Hepatocyte (in vitro differentiated cells): ENCODE measurements at regions not wholly inside any gene's neighbourhood (a gene's known extent, or its start where the extent isn't known, plus 50 kb on each side); places are given as distances from the start of the nearest gene placed in this dataset.

Experiments
- DNase-seq: peaks from one replicate; pipeline ENCODE4 v3.0.0-alpha.2; 2016; ENCODE audit warnings: low spot score
- H2AFZ ChIP-seq: fragments of 200-600 bp; sonication (generic); 2 replicates; pipeline ENCODE4 v1.6.0; 2016; ENCODE audit warnings: antibody characterized with exemption, mild to moderate bottlenecking
- H3K27ac ChIP-seq: fragments of 200-600 bp; sonication (generic); 2 replicates; pipeline ENCODE4 v1.5.1; 2016; ENCODE audit warnings: mild to moderate bottlenecking
- H3K27me3 ChIP-seq: fragments of 200-600 bp; sonication (generic); 2 replicates; pipeline ENCODE4 v1.6.1; 2016
- H3K36me3 ChIP-seq: fragments of 200-600 bp; sonication (generic); replicated peaks from 2 replicates; pipeline ENCODE4 v1.5.1; 2016; ENCODE audit warnings: low read depth; ENCODE audit not compliant: insufficient read depth
- H3K4me1 ChIP-seq: fragments of 200-600 bp; sonication (generic); 2 replicates; pipeline ENCODE4 v1.5.1; 2016; ENCODE audit warnings: mild to moderate bottlenecking, moderate library complexity; ENCODE audit not compliant: insufficient read depth
- H3K4me2 ChIP-seq: fragments of 200-600 bp; sonication (generic); 2 replicates; pipeline ENCODE4 v1.6.0; 2016
- H3K4me3 ChIP-seq: fragments of 200-600 bp; sonication (generic); 2 replicates; pipeline ENCODE4 v1.5.1; 2016; ENCODE audit warnings: mild to moderate bottlenecking
- H3K79me2 ChIP-seq: fragments of 200-600 bp; sonication (generic); 2 replicates; pipeline ENCODE4 v1.6.0; 2017; ENCODE audit warnings: mild to moderate bottlenecking
- H3K9me2 ChIP-seq: fragments of 200-600 bp; sonication (generic); replicated peaks from 2 replicates; pipeline ENCODE4 v1.6.0; 2017; ENCODE audit warnings: mild to moderate bottlenecking; ENCODE audit not compliant: insufficient read depth
- H3K9me3 ChIP-seq: fragments of 200-600 bp; sonication (generic); 2 replicates; pipeline ENCODE4 v1.5.1; 2016; ENCODE audit warnings: low read depth, mild to moderate bottlenecking
- H4K20me1 ChIP-seq: fragments of 200-600 bp; sonication (generic); 2 replicates; pipeline ENCODE4 v1.6.0; 2016; ENCODE audit warnings: mild to moderate bottlenecking; ENCODE audit not compliant: insufficient read depth, poor library complexity, severe bottlenecking
- CTCF ChIP-seq: fragments of 200-600 bp; sonication (generic); IDR thresholded peaks from 2 replicates; pipeline ENCODE4 v1.5.1; 2016; ENCODE audit warnings: antibody characterized with exemption, mild to moderate bottlenecking; ENCODE audit not compliant: poor library complexity
- EZH2 ChIP-seq: fragments of 200-600 bp; sonication (generic); IDR thresholded peaks from 2 replicates; pipeline ENCODE4 v1.6.1; 2016; ENCODE audit warnings: antibody characterized with exemption, mild to moderate bottlenecking, borderline replicate concordance
- EZH2phosphoT487 ChIP-seq: fragments of 200-600 bp; sonication (generic); IDR thresholded peaks from one replicate; pipeline ENCODE4 v1.6.1; 2018; ENCODE audit warnings: antibody characterized with exemption, mild to moderate bottlenecking, low read depth, moderate library complexity; ENCODE audit not compliant: unreplicated experiment, severe bottlenecking
- WGBS: methylation state at CpG from one replicate; pipeline ENCODE4 v1.1.6; 2016; ENCODE audit warnings: low lambda C conversion rate; ENCODE audit errors: missing lambda C conversion rate; 5-methylcytosine and 5-hydroxymethylcytosine counted together

DNA sequence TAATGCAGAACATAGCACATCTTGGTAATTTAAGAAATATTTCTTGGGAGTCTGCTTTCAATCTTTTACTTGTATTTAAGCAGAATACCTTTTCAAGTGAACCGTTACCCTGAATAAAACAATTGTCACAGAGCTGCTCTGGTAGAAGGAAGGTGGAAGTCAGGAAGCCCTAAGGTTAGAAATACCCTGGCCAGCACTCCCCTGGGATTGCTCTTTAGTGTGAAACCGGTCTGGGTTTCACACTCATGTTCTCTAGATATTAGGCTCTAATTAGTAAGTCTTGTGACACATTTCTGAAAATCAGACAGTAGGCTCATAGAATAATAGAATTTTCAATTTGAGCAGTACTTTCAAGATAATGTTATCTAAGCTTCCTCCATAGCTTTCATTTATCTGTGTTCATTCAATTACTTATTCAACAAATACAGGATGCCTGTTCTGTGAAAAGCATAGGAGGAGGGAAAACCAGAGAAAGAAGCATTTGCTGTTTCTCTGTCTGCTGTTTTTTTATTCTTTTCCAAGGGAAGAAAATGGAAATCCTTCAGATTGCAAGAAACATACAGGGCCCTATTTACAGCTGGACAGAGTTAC is 825.5 kb downstream of the TLR4 start:
- Histone ChIP-seq H3K4me3 (no peak overlapping the region), H3K27ac (no peak overlapping the region), H3K4me2 (no peak overlapping the region), H3K9me2 (no peaks in the 10 kb centered on the region), H3K36me3 (no peaks in the 10 kb centered on the region), H2AFZ (no peak overlapping the region), H3K4me1 (no peaks in the 10 kb centered on the region), H3K9me3 (no peaks in the 10 kb centered on the region), H3K27me3 (no peaks in the 10 kb centered on the region), H4K20me1 (no peaks in the 10 kb centered on the region), H3K79me2 (no peaks in the 10 kb centered on the region)
- DNase-seq = no peak
- TF ChIP-seq EZH2phosphoT487 = no peak
- TF ChIP-seq EZH2 = no peak
- no peak for TF ChIP-seq CTCF
- WGBS = 73% methylated on average over 2 of the region's 2 CpGs

GRCh38 chr9:118532592-118532991 is 828.4 kb downstream of the TLR4 start:
- Histone ChIP-seq H4K20me1 (no peaks in the 10 kb centered on the region), H3K27ac (no peak overlapping the region), H3K4me2 (no peak overlapping the region), H2AFZ (no peak overlapping the region), H3K4me1 (no peaks in the 10 kb centered on the region), H3K9me2 (no peaks in the 10 kb centered on the region), H3K27me3 (no peaks in the 10 kb centered on the region), H3K79me2 (no peaks in the 10 kb centered on the region), H3K9me3 (no peaks in the 10 kb centered on the region), H3K4me3 (no peak overlapping the region), H3K36me3 (no peaks in the 10 kb centered on the region)
- no peak for DNase-seq
- 97% methylated on average over 1 of the region's 1 CpG for WGBS
- TF ChIP-seq EZH2 = no peak
- no peak for TF ChIP-seq EZH2phosphoT487
- no peak for TF ChIP-seq CTCF

DNA sequence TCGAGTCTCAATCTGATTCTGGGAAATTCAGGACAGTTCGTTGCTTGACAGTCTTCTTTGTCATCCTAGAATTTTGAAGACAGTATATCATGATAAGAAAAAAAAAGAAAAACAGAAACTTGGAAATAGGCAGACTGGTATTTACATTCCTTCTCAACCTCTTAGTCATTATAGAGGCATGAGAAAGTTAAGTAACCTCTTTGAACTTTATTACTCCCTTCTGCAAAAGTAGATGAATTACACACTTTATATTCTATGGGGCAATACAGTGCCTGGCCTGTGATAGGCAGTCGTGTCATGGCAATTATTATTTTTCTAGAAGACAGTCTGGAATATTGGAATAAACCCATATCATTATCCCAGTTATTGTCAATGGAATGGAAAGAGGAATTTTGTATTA is 828.9 kb downstream of the TLR4 start:
- no peaks in the 10 kb centered on the region for H3K4me1 ChIP-seq
- no peaks in the 10 kb centered on the region for H3K79me2 ChIP-seq
- H3K9me2 ChIP-seq = no peaks in the 10 kb centered on the region
- no peak for DNase-seq
- no peaks in the 10 kb centered on the region for H3K36me3 ChIP-seq
- H2AFZ ChIP-seq = no peak overlapping the region
- H3K4me3 ChIP-seq = no peak overlapping the region
- TF ChIP-seq EZH2phosphoT487 (no peak), CTCF (no peak), EZH2 (no peak)
- H3K9me3 ChIP-seq = no peaks in the 10 kb centered on the region
- H3K27ac ChIP-seq = no peak overlapping the region
- H4K20me1 ChIP-seq = no peaks in the 10 kb centered on the region
- no peaks in the 10 kb centered on the region for H3K27me3 ChIP-seq
- no peak overlapping the region for H3K4me2 ChIP-seq
- WGBS = 68% methylated on average over 3 of the region's 3 CpGs

GRCh38 chr9:118533850-118534249 is 829.6 kb downstream of the TLR4 start:
- H4K20me1 ChIP-seq = no peaks in the 10 kb centered on the region
- H3K9me2 ChIP-seq = no peaks in the 10 kb centered on the region
- no peaks in the 10 kb centered on the region for H3K9me3 ChIP-seq
- no peak overlapping the region for H2AFZ ChIP-seq
- no peak overlapping the region for H3K4me2 ChIP-seq
- H3K4me1 ChIP-seq = no peaks in the 10 kb centered on the region
- 83% methylated on average over 3 of the region's 3 CpGs for WGBS
- H3K4me3 ChIP-seq = no peak overlapping the region
- no peaks in the 10 kb centered on the region for H3K36me3 ChIP-seq
- H3K27ac ChIP-seq = no peak overlapping the region
- H3K79me2 ChIP-seq = no peaks in the 10 kb centered on the region
- no peak for TF ChIP-seq EZH2phosphoT487
- TF ChIP-seq EZH2 = no peak
- no peak for TF ChIP-seq CTCF
- H3K27me3 ChIP-seq = no peaks in the 10 kb centered on the region
- DNase-seq = no peak
